GM18520 (cell line): ENCODE measurements at regions not wholly inside any gene's neighbourhood (a gene's known extent, or its start where the extent isn't known, plus 50 kb on each side); places are given as distances from the start of the nearest gene placed in this dataset.
"Not testable (repeated sequence)": the region's sequence is repeated elsewhere in the genome, so short reads cannot be mapped to it uniquely, and the experiment has no call there.

Source experiments
- ATAC-seq: cut with Tn5 transposase; IDR thresholded peaks from one replicate; pipeline ENCODE4 v1.9.1; 2021; ENCODE audit not compliant: unreplicated experiment

DNA sequence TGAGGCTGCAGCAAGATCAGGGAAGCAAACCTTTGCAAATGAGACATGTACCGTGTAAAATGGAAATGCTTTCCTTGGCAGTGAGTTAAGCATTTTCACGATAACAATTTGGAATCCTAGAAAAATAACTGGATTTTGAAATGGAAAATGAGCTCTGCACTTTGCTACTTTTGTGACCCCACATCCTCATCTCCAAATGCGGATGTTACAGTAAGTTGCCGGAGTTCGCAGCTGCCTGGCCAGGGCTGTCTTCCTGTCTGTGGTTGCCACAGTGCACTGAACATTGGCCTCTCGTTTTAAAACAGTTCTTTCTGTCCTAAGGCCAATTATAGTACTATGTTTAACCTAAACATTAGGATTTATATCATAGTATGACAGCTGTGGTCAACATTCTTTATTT is 136.2 kb upstream of the FZD8 start:
- ATAC-seq, result no peak

DNA sequence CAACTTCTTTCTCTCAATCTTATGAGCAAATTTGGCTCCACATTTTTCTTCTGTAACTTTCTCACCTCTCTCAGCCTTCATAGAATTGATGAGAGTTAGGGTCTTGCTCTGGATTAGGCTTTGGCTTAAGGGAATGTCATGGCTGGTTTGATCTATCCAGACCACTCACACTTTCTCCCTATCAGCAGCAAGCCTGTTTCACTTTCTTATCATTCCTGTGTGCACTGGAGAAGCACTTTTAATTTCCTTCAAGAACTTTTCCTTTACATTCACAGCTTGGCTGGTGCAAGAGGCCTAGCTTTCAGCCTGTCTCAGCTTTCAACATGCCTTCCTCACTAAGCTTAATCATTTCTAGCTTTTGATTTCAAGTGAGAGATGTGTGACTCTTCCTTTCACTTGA is 134.5 kb upstream of the FZD8 start:
- not testable (repeated sequence) for ATAC-seq

DNA sequence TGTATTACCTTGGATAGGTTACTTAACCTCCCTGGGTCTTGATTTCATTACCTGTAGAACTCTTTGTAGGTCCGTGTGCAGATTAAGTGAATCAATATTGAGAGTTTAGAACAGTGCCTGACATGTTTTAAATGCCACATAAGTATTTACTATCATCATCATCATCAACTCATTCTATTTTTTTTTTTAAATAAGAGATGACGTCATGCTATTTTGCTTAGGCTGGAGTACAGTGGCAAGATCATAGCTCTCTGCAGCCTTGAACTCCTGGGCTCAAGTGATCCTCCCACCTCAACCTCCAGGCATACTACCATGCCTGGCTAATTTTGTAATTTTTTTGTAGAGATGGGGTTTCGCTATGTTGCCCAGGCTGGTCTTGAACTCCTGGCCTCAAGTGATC is 132.0 kb upstream of the FZD8 start:
- no peak for ATAC-seq

DNA sequence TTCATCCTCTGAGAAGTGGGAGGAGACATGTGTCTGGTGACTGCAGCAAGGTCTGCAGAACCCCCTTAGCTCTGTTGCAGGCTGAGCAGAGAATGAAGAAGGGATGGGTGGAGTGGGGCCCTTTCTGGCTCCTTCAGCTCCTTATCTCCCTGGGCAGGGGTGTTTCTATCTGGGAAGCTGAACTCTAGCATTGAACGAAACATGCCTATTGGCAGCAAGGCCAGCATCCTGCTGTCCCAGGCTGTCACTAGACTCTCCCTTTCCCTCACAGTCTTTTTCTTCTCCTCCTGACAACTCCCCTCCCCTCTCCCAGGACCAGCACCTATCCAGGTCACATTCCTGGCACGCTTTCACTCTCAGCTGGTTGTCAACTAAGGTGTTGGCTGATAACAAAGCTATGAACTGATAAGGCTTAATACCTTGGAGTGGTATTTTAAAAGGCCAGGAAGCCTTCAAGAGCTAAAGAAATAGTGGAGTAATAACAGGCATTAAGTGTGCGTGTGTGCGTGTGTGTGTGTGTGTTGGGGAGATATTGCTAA is 128.8 kb upstream of the FZD8 start:
- no peak for ATAC-seq

DNA sequence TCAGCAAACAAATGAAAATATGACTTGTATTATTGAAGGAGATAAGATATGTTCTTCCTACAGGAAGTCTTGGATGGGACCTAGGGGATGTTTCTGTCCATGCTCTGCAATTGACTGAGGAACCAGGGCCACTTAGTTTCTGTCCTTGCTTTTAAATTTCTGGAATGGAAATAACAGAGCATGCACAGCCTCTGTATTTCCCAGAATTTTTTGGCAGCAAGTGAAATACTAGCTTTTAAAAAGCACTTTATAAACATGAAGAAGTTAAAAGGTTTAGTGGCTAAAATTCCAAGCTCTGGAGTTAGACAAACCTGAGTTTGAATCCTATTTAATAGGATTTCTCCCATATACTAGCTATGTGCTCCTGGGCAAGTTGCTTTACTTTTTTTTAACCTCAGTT is 127.7 kb upstream of the FZD8 start:
- no peak for ATAC-seq

DNA sequence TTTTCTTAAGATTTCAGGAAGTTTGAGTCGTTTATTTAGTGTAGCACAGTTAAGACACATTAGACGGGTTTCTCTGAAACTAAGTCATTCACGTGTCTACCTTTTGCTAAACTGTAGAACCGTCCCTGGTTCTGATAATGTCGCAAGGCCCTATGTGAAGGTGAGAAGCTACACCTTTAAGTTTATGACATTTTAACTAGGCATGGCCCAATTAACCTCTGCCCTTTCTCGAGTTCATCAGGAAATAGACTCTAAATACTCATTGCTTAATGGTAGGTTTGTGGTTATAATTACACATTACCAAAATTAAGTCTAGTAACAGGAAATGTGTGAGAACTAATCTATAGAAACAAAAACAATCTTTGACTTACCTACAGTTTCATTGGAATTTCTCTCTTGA is 126.6 kb upstream of the FZD8 start:
- ATAC-seq, result no peak

DNA sequence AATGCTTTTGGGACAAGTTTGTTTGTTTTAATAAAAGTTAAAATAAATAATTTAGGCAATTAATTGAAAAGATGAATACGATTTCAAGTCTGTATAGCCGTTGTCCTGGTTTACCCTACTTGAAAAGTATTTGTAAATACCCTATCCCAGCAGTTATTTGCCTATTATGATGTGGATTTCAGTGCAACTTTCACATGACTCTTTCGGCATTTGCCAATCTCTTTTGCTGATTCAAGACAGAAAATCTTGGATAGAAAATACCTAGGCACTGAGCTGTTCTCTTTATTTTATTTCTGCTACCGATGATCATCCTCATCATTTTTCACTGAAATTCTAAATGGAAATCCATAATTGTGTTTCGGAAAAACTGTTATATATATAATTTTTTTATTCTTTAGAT is 125.9 kb upstream of the FZD8 start:
- no peak for ATAC-seq

DNA sequence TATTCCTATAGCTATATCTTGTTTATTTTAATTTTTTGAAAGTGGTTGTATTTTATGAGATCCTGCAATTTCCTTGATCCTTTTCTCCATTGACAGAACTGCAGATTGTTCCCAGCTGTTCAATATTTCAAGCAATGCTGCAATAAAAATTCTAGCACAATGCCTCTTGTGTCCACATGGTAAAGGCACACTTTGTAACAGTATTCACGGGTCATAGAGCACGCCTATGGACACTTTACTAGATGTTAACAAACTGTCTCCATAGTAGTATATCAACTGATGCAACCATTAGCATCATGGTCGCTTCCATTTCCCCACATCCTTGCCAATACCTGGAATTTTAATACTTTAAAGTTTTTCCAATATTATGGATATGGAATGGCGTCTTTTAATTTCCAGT is 123.9 kb upstream of the FZD8 start:
- ATAC-seq, result no peak

DNA sequence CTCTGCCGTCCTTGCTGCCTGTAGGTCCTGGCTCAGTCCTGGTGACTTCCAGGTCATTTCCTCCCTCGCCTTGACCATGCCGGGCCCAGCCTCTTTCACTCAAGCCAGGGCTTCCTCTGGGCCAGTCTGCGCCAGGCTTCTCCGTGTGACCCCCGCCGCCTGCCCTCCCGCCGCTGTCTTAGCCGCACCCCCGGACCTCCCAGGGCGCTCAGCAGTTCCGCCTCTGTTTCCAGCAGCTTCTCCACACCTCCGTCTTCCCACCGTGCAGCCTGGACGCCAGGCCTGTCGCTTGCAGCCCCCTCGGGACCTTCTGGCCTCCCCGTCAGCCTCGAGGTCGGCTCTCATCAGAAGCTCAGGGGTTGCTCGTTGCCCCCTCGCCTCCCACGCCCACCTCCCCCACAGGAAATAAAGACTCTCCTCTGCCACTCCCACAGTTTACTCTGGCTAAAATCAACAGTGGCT is 123.0 kb upstream of the FZD8 start:
- ATAC-seq, result no peak

DNA sequence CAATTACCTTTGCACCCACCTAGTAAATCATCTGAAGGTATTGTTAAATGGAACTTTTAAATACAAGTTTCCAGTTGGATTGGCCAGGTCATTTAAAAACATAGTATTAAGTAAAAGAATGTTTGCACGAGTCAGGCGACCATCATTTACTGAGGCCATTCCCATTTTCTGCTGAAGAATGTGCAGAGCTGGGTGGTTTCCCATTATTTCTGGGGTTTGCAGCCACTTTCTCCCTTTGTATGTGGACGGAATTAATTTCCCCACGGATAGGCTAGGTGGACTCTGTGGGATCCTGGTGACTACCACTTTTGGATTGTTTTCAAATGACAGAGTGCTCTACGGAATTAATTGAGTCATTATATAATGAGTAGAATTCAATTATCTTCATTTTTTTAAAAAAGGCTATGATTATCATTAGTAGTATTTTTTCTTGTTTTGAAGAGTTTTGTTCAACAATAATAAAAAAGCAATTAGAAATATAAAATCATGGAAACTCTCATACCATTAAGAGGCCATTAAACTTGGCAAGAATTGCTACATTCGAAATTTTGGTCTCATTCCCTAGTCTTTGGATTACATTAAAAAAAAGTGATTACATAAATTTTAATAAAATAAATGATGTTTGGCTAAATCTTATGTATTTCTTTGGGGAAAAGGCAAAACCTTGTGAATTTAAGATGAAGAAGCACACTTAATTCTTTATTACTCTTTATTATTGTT is 120.4 kb upstream of the FZD8 start:
- ATAC-seq, result no peak

DNA sequence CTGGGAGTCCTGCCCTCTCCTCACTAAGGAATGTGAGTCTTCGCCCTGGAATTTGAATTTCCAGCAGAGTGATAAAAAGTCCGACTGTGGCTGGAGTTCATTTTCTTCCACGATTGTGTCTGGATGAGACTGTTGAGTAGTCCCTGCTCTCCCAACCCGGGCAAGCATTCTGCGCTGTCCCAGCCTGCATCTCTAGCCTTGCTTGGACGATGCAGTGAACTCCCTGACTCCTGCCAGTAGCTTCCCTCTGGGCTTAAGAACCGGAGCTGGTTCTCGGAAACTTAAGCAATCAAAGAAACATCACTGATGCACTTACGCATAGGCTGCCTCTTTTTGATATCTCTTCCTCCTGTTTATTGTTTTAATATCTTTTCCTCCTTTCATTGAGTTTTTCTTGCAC is 116.0 kb upstream of the FZD8 start:
- ATAC-seq, result no peak

DNA sequence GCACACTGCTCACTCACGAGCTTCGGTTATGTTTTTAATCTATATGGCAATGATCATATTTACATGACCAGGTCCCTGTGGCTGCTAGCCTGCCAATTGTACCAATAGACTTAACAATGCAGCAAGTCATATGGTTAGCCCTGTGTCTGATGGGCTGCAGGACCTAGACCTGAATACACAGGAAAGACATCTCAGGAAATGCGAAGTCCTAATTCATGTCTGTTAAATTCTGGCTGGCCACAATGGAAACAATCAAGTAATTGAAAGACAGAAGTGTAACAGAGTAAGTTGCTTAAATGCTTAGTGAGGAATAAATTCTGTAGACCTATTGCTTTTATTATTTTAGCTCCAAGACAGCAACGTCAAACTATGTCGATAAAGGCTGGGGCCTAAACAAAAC is 112.4 kb upstream of the FZD8 start:
- no peak for ATAC-seq

DNA sequence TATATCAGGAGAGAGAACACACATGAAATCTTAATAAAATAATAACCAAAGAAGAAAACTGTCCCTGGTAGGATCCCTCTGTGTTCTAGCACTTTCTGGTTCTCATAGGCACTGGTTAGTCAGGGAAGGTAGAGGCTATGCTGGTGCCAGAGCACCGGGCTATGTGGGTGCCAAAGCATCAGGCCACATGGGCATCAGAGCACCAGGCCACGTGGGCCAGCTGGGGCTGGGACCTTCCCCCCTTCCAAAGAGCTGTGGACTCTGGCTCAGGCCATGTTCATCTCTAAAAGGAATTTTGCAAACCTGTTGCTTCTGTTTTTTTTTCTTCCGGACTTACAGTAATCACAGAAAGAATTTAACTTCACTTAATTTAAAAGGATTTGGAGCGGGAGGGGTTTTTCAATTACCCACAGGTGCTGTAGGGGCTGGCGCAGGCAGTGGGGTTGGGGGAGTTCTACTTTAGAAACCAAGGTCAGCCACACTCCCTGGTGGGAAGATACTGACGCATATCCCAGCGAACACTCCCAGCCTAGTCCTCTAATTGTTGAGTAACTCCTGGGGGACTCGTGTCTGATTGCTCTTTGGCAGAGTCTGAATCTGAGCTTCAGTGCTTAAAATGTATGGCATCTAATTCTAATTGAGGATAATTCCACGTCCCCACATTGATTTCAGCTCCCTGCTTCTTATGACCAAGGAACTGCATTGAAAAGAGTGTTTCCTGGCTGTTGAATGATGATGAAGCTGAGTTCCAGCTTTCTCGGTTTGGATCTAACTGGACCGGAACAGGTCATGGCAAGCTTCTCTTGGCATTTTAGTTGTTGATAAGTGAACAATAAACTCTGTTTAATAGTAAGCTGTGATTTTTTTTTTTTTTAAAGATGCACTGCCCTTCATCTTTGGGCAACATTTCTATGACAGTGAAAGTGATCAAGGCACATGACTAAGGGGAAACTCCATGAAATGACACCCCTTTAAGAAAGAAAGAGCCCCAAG is 110.7 kb upstream of the FZD8 start:
- no peak for ATAC-seq

DNA sequence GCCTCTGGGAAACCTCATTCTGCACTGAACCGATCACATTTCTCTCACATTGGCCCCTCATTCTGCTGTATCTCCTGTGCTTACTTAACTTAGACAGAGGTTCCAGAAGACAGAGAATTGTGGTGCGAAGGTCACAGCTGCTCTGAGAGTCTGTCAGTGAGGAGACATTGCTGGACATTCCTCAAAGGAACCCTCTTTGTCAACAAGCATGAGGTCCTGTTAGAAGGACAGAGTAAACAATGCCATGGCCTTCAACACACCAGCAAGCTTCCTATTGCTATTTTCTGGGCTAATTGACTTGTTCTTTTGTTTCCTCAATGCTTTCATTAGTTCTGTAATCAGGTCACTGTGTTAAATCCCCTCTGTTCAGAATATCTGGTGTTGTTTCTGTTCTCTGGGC is 109.3 kb upstream of the FZD8 start:
- no peak for ATAC-seq

DNA sequence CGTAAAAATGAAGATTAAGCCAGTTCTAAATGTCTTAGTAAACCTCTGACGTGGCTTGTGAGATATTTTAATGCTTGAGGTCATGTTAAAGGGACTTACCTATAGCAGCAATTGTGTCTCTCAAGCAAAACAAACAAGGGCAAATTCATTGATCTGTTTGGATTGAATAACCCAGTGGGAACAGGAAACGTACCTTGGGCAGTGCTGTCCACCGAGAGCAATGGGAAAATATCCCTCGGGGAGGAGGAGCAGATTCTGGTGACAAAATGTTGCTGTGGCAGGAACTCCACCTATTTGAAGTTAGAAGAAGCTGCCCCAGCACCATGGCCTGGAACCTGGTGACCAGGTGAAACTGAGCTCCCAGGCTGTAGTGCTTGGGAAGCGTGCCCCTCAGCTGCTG is 107.1 kb upstream of the FZD8 start:
- no peak for ATAC-seq

DNA sequence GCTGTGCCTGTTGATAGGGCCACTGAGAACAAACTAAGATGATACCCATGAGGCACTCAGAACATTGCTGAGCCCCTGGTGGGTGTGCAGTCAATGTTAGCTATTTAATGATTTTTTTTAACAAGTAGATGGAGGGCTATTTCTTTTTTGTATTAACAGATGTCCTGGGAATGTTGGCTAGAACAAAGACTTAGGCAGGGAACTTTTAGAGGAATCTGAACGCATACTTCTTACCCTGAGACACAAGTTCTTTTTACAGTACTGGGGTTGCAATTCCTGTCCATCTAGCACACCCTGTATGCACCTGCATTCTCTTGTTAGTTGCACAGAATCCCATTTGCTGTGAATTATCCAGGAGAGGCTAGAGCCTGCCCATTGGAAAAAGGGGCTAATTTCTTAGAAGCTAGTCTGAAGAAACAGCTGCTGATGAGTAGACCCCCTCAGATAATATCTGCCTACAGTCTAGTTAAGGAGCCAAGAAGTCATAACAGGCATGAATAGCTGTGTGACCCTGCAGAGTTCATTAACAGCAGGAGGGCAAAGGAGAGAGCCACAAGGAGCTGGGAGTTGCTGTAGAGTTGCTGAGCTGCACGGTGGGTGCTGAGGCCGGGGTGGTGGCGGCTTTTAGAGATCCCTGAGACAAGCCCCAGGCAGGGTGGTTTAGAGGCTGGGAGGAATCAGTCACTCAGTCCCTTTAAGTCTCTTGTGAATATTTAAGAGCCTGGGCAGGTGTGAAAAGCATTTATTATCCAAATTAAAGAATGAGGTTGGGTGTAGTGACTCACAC is 103.7 kb upstream of the FZD8 start:
- ATAC-seq, result no peak

DNA sequence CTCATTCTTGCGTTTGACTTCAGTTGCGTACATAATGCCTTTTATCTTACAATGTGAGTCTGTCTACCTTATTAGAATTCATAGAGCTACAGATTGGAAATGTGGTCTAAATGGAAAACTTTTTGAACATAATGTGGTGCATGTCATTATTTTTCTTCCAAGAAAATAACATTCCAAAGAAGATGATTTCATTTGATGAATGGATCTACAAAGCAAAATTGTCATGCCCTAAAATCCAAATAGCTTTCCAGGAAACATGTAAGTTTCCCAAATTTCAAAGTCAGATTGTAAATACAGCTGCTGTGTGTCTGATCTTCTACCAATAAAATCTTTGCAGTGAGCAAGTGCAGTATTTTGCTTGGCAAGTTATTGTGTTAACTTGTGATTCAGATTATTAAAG is 101.8 kb upstream of the FZD8 start:
- ATAC-seq, result no peak

DNA sequence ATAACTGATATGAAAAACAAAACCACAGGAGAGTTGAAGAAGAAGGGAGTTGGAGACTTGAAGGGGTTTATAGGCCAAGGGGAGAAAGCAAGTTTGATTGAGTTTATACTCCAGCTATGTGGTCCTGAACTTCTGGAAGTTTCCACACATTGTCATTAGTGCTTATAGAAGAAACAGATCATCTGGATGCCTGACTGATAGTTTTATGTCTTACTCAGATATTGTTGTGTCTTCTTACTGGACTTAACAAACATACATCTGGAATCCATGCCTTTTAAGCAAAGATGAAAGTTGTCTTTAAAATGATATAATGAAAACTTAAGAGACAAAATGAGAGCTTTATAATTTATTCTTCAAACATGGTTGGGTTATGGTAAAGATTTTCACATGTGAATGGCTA is 101.3 kb upstream of the FZD8 start:
- ATAC-seq, result no peak

DNA sequence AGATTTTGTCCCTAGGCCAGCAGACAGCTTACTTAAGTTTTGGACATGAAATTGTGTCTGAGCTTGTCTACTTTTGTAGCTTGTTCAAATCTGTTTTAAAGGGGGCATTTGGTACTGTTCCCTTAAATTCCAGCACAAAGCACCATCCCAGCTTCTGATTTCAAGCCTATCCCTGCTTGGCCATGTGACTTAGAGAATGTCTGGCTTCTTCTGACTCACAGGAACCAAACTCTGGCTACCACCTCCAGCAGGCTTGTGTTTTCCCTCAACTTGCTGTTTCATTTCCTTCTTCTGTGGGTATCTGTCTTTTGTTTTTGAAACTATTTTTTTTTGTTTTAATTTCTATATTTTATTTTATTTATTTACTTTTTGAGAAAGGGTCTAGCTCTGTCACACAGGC is 97.9 kb upstream of the FZD8 start:
- ATAC-seq, result no peak

DNA sequence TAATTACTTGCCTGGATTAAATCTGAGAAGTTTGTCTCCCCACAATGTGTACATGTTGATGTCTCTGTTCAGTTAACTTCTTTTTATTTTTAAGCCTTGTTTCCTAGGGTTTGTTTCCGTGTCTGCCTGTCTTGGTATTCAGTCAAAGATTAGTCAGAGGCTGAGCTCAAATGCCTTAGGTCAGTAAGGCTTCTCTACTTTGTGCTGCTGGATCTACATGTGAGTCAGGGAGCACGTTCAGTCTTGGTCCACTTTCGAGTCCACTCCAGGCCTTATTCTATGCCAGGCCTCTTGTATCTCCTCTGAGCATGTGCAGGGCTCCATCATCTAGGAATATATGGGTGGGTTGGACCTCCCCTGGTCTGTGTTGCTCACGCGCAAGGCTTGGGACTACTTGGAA is 93.3 kb upstream of the FZD8 start:
- ATAC-seq, result no peak

DNA sequence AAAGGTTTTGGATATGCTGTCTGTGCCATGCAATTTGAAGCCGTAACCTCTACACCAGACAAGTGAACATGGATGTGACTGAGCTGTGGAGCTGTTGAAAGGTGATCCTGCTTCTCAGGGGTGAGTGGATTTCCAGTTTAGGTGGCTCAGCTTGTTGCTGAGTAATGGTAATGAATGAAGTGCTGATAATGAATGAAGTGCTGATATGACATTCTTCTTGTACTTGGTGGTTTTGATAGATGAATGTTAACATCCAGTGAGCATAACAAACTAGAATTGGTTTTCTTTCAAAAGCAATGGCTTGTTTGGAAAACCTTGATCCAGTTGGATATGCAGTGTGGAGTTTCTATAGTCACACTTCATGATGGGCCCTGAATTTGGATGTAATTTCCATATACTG is 89.7 kb upstream of the FZD8 start:
- ATAC-seq, result no peak
